Activated CD8-positive, alpha-beta memory T cell treated with anti-CD3 and anti-CD28 coated beads, Interleukin-2, amount 50 U/mL, for 48 hours (primary cell): ENCODE measurements at regions not wholly inside any gene's neighbourhood (a gene's known extent, or its start where the extent isn't known, plus 50 kb on each side); places are given as distances from the start of the nearest gene placed in this dataset.
"Not testable (repeated sequence)": the region's sequence is repeated elsewhere in the genome, so short reads cannot be mapped to it uniquely, and the experiment has no call there.

ENCODE experiments used
- DNase-seq: peaks from one replicate; pipeline ENCODE4 v3.0.0-alpha.2; 2020

DNA sequence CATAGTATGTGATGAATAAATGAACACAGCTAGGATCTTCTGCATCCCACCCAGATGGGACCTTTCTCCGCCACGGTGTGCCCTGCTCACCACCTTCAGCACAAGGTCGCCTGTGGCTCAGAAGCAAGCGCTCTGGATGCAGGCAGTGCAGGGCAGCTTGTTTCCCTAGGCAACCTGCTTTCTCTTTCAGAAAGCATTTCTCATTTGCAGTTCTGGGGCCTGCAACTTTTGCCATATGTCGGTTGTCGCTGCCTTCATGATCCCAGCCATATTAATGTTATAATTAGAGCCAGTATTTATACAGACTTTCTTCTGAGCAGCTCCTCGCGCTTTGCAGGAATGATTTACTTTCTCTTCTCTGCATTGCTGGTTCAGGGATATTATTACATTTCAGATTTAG, 692.8 kb downstream of the RNF144A start:
- DNase-seq, result no peak

DNA sequence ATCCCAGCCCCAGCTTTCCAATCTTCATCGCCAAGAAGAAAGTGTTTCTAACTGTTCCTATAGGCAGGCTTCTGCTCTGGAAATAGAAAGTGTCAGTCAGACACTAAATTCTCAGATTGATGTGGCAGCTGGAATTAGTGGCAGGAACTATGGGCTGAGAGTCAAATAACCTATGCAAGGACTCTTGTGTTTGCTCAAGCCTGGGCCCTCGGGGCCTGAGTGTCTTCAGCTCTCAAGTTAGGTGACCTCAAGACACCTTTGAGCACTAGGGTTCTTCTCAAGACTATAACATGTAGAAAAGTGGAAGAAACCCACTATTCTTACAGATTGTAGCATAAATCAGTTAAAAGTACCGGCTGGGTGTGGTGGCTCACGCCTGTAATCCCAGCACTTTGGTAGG, 694.5 kb downstream of the RNF144A start:
- DNase-seq, result no peak

DNA sequence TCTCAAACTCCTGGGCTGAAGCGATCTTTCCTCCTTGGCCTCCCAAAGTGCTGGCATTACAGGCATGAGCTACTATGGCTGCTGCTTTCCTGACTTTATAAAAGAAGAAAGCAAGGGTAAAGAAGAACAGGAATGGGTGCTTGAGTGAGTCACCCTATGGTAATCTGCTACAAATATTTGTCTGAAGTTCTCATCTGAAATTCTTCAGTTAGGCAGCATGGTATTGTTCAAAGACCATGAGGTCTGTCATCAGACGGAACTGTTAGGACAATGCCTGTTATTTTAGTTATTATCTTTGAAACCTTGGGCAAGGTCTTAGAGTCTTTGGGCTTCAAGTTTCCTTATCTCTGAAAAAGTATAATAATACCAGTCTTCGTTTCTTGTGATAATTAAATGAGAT, 695.8 kb downstream of the RNF144A start:
- no peak for DNase-seq

DNA sequence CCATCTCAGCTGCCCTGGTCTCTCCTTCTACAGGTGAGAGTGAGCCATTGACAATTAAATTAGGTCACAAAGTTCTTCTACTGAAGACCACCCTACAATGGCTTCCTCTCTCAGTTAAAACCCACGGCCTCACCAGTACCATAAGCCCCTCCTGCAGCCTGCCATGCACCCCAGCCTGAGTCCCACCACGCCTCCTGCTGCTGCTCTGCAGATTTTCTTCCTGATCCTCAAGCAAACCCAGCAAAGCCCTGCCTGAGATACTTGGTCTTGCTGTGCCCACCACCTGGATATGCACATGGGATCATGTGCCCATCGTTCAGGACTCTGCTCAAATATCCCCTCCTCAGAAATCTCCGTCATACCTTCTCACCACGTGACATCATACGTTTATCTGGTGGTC, 696.6 kb downstream of the RNF144A start:
- DNase-seq, result no peak

DNA sequence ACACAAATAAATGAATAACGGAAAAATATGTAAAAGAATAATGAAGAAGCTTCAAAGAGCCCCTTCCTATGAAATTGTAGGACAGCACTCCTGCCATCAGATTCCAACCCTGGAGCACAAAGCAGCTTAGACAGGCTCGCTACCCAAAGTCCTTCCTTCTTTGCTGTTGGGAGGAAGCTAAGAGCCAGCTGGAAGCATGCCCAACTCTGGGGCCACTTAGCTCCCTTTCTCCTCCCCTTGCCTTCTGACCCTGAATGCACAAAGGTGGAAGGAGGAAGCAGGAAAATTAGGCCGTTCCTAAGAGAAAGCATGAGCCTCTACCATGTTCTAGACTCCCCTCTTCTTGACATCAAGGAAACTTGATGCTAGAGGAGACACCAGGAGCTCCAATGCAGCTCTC, 700.8 kb downstream of the RNF144A start:
- no peak for DNase-seq

DNA sequence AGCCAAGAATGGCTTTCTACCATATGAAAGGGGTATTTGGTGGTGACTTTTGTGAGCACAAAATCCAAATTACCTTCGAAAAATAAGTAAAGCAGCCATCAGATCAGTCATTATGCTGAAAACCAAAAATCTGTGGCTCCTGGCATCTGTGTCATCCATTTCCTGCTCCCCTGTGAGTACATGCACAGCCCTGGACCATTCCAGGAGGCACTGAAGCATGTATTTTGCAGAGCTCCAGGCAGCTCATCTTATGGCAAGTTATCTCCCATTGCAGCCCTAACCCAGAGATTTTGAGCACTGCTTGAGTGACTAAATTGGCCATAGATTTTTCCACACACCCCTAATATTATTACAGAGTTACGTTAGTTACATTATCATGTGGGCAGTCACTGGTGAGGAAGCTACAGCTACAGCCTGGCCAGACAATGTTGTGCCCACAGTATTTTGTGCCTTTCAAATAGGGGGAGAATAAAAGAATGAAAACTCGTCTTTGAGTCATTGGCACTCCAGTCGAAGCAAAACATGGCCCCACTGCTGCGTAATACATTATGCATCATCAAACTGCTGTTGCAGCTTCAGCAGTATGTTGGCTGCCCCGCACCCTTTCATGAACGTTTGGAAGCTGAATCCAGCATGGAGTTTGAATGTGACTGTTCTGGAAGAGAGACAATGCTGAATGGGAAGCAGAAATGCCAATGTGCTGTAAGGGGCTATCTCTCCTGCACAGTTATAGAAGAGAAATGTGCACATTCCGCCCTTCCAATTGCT, 702.2 kb downstream of the RNF144A start:
- DNase-seq, result no peak

DNA sequence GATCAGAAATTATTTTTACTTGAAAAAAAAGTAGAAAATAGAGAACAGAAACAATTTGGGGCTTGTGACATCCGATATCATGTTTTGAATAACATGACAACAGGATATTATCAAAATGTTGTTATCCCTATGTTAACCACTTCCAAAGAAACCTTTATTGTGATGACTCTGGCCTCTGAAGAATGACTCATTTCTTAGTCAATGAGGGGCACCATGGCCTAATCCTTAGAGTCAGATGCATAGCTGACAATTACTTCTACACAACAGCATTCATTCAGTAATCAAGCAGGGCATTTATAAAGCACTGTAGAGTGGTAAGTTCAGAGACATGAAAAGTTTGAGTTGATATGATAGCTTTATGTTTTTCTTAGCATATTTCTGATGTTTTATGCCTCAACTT, 703.0 kb downstream of the RNF144A start:
- no peak for DNase-seq

DNA sequence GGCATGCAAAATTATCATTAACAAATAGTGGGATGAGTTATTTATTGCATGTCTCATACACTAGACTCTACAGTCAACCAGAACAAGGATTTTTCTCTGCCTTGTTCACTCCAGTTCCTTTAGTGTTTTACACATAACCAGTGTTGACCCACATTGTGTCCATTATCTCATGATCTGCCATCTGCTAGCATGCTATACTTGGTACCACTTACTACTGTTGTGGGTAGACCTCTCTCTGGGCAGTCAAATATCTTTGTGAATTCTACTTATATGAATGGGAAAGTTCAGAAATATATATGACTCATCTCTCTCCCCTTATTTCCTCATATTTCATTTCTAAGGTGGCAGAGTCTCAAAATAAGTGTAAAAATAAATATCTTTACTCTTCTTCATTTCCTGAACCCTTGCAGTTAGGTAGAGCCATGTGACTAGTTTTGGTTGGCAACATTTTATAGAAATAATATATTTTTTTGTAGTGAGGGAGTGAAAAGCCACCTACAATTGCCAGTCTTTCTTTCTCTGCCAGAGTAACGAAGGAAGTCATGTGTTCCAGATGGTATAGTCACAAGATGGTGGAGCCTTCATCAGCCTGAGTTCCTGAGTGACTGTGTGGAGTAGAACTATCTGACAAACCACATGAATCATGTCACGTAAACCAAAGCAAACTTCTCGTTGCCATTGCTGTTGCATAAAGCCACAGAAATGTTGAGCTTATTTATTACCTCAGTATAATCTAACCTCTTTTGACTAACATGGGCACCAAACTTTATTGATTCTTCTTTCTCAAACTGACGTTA, 704.0 kb downstream of the RNF144A start:
- no peak for DNase-seq

DNA sequence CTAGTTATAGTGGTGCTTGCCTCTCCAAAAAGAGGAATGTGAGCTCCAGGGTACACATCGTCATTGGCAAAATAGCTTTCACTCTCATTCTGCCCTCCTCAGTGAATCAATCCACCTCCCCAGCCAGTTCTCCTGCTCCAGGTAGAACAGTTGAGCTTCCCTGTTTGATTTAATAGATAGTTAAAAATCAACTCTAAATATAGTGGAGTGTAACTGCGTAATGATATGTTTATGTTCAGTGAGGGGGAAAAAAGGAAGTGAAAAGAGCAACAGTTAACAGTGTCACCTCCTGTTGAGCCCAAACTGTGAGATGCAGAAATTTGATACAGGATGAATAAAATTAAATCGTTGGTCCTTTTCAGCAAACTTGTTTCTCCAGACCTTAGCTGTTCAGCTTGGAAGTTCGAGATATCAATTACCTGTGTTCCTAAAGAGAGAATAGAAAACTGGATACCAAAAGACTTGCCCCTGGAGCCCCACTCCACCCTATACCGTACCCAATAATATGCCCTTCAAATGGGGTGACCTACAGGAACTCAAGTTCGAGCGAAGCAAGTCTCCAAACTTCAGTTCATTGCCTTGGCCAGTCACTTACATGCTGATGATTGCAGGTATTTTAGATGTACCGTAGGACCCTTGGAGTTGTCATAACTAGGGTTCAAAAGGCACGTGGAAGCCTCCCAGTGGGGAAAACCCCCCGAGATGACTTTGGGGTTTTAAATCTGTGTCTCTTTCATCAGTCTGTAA, 708.4 kb downstream of the RNF144A start:
- no peak for DNase-seq

DNA sequence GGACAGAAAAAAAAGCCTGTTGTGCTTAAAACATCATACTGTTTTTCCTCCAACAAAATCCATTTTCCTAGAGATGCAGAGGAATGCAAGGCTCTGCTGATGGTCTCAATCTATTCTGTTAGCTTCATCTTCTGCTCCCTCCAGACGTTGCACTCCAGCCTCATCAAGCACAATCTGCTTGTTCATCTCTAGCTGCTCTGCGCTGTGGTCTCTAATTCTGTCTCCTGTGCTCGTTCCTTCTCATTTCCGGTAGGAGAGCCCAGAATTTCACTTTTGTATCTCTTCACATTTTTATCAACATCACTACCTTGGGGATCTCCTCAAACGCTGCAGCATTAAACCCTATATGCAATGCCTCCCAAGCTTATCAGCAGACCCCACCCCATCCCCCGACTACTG, 708.9 kb downstream of the RNF144A start:
- no peak for DNase-seq

DNA sequence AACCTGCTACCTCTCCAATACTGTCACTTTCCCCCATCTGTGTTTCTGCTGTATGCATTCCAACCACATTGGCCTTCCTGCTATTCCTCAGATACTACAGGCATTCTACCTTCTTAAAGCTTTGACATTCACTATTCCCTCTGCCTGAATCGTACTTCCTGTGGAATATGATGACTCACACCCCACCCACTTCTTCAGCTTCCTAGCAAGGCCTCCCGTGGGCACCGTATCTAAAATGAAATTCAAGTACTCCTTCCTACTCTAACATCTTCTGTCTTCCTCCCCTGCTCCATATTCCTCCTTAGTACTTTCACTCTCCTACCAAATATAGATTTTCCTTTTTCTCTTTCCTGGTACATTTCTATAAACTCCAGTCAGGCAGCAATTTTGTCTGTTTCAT, 710.4 kb downstream of the RNF144A start:
- DNase-seq, result no peak

DNA sequence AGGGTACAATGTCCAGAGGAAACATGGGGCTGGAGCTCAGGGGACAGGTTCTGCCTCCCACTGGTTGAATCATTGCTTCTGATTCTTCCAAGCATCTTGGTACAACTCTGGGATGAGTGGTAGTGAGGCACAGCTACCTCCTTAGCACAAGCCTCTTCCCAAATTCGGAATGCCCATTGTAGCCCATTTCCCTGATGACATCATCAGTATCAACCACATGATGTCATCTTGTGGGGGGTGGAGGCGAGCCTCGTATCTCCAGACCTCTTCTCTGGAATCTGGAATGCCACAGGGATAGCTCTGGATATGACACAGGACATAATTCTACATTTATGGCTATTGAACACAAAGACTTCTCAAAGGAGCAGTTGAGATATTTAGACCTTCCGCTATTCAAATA, 715.2 kb downstream of the RNF144A start:
- no peak for DNase-seq

DNA sequence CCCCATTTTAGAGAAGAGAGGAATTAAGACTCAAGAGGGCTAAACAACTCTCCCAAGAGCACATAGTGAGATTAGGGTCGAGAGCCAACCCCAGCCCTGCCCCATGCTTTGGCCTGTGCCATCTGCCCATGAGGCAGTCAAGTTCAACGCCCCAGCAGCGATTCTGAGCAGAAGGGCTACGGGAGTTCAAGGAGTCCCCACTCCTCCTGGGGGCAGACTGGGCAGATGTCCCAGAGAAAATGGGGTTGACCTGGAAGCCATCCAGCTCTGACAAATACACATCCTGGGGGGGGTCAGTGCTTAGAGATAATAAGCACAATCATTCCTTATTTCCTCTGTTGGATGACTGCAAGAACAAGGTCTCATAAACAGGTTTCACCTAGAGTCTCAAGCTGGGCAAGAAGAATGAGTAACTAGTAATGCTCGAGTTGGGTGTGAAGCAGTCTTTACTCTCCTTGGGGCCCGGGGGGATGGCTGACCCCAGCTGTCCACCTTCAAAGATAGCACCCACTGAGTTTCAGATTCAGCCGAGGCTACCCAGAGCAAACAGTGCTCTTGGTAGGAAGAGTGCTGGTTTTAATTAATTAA, 716.4 kb downstream of the RNF144A start:
- DNase-seq, result no peak

DNA sequence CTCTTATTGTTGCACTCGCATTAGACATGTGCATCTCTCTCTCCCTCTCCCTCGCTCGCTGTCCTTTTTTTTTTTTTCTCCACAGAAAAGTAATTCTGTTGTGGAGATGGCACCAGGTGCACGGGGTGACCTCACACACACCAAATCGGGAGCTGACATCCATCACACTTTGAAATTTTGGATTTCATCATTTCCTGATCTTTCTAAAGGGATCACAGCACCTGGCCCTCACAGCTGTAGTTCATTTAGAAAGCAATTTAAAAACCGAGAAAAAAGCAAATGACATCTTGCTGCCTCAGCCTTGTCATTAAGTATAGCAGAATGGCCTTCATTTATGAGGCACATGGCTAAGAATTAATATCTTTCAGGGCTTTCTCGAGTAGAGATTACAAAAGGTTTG, 717.2 kb downstream of the RNF144A start:
- no peak for DNase-seq

DNA sequence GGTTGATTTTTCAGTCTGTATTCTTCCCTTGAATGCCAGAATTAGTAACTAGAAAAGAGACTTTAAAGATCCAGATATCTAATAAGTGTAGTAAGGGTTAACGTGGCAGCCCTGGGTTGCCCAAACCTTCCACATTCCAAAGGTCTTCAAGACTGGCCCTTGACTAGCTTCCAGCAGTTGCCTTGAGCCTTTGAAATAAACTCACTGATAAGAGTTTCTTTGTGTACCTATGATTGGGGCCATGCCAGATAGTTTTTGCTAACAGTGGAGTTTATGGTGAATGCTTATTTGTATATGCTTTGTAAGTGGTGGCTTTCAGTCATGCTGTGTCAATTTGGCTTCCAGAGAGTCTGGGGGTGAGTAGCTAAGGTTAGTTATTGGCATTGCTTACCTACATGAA, 722.3 kb downstream of the RNF144A start:
- DNase-seq, result no peak

DNA sequence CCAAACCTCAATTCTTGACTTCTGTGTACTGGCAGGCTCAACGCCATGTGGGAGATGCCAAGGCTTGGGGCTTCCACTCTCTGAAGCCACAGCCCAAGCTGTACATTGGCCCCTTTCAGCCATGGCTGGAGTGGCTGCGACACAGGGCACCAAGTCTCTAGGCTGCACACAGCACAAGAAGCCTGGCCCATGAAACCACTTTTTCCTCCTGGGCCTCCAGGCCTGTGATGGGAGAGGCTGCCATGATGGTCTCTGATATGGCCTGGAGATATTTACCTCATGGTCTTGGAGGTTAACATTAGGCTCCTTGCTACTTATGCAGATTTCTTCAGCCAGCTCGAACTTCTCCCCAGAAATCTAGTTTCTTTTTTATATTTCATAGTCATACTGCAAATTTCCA, 724.1 kb downstream of the RNF144A start:
- DNase-seq, result not testable (repeated sequence)

DNA sequence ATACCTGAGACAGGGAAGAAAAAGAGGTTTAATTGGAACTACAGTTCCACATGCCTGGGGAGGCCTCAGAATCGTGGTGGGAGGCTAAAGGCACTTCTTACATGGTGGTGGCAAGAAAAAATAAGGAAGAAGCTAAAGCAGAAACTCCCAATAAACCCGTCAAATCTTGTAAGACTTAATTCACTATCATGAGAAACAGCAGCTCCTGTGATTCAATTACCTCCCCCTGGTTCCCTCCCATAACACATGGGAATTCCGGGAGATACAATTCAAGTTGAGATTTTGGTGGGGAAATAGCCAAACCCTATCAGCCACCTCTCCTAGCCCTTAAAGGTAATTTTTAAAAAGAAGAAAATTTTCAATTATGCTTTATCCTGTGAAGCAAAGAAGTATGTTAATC, 728.8 kb downstream of the RNF144A start:
- DNase-seq, result no peak

DNA sequence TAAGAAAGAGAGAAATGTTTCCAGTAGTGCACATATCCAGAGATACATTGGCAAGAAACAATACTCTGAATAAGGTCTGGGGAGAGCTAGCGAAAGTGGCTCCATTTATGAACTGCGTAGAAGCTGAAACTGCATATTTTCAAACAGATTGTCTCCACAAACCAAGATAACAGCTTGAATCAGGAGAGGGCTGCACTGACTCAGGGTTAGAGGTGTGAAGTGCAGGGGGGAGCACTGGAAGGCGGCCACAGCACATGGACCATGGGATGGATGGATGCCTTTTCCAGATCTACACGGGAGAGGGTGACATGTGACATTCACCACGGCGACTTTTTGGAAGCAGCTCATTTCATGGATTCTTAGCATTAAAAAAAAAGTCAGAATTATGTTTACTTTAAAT, 729.4 kb downstream of the RNF144A start:
- DNase-seq, result no peak

DNA sequence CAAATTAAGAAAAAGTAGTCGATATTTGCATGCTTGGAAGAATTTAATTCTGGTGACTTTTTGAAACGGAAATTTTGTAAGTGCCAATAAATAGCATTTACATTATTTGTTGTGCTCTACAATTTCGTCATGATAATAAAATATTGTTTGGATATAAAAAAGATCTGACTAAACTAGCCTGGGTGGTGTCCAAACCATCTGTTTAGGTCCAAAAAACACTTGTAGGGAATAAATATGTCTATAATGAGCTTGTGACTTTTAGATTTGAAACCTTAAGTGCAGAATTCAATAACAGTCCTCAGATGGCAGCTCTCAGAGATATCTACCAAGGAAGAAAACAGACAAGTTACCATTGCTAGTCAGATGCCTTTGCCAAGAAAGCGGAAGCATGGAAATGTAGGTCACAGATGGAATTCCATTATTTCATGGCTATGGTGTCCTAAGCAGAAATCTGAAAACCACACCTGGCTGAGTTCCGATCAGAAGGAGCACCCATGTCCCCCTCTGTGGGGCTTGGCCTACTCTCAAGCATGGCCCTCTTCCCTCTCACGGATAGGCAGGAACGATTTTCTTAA, 731.1 kb downstream of the RNF144A start:
- DNase-seq, result no peak

DNA sequence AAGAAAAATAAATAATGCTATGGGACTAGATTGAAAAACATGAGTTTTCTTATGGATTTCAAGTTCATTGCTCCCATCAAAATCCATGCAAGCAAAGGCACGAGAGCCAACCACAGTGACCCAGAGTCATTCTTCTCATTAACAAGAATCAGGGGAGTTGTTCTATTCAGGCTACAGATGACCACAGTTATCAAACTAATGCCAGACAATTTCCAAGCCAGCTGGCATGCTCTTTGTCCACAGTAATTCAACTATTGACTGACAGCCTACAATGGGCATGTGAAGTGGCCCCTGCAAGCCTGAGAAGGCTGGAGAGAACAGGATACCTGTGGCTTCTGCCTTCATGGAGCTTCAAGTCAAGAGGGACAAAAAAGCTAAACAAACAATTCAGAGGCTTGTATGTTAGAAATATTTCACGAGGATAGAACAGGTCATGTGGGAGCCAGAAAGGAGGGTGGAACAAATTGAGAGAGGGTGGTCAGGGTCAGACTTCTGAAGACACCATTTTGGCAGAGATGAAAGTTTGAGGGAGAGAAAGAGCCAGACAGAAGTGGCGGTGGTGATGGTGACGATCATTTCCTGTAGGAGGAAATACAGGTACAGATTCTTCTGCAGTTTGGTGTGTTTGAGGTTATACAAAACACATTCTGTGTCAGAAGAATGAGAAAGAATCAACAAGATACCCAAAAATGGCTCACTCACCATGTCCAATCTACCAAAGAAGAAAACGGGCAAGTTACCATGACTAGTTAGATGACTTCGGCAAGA, 732.4 kb downstream of the RNF144A start:
- DNase-seq, result no peak

DNA sequence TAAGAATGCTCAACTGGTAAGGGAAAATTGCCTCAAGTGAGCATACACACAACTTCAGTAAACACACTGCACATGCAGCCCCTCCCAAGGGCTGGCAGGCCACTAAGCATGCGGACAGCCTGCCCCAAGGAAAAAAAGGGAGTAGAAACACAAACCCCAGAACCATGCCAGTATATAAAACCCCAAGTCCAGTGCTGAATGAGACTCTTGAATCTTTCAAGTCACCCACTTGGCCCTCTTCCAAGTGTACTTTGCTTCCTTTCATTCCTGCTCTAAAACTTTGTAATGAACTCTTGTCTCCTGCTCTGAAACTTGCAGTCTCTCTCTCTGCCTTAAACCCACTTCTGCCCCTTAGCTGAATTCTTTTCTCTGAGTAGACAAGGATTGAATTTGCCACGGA, 736.4 kb downstream of the RNF144A start:
- DNase-seq, result no peak

DNA sequence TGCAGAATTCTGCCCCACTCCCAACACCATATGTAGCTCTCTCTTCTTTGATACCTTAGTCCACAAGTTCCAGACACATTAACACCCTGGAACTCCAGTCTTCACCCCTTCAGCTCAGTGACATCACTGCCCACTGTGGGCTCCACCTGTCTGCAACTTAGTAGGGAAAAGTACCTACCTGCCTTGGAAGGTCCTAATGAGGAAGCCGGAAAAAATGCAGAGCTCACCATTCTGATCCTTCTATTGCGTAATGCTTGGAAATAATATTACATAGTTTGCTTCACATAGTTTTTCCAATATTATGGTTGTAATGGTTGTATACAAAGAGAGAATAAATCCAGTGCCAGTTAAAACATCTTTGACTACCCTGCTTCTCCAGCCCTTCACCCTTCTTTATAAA, 738.4 kb downstream of the RNF144A start:
- DNase-seq, result no peak
